ENCODE measurements at regions not wholly inside any gene's neighbourhood (a gene's known extent, or its start where the extent isn't known, plus 50 kb on each side); places are given as distances from the start of the nearest gene placed in this dataset.

DNA sequence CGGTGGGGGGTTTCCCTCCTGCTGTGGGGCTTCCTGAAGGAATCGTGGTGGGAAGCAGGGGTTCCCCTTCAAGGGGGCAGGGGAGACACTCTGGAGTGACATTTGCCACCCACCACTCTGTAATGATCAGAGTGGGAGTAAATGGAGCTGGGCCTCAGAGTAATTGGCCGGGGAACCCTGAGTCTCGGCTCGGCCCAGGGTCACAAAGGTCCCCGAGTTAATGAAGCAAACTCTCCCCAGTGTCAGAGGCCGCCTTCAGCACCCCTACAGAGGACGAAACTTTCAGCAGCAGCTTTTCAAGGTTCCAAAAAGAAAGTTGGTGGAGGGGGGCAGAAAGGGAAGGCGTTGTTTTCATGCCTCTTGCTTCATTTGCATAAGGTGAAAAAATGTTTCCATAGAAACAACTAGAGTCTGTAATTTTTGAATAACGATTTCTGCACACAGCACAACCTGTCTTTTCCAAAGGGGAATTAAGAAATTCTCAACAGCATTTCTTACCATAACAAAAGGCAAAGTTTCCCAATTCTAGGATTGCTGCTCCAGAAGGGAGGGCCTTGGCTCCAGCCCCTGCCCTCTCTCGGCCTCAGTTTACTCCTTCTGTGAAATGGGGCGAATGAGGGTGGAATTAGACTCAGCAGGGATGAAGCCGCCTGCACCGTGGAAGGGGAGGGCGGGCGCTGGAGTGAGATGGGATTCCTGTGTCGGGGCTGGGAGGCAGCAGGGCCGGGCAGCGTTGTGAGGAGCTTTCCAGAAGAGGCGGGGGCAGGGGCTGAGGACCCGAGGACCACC is 67.0 kb upstream of the BEGAIN start:
- Histone ChIP-seq H3K23me2 (ENCODE audit: insufficient read length, low read depth, low read length, poor library complexity, severe bottlenecking) (peaks cover 3% of the 10 kb centered on the region), H3K79me1 (ENCODE audit: insufficient read depth, low read depth, low read length, poor library complexity, severe bottlenecking) (no peaks in the 10 kb centered on the region), H2BK15ac (ENCODE audit: low read depth, low read length) (no peak overlapping the region), H2BK20ac (ENCODE audit: low read depth, low read length, poor library complexity, severe bottlenecking) (no peak overlapping the region), H3K79me2 (ENCODE audit: insufficient read depth, low read length) (no peaks in the 10 kb centered on the region), H3K4me2 (ENCODE audit: insufficient read depth, insufficient read length, low read length) (no peak overlapping the region), H4K8ac (replicated peaks; ENCODE audit: insufficient read length, low read depth, low read length) (no peak overlapping the region), H3K9me3 (ENCODE audit: control insufficient read depth, low read depth, low read length) (no peaks in the 10 kb centered on the region), H3K4ac (ENCODE audit: low read depth, low read length) (no peak overlapping the region), H4K5ac (ENCODE audit: insufficient read length, low read depth, low read length) (no peak overlapping the region), H2AK5ac (ENCODE audit: insufficient read length, low read length) (no peak overlapping the region), H3K27ac (ENCODE audit: insufficient read length, low read depth, low read length) (no peak overlapping the region), H3K23ac (ENCODE audit: insufficient read length, low read depth, low read length) (no peak overlapping the region), H4K91ac (ENCODE audit: insufficient read length, low read depth, low read length) (no peak overlapping the region), H3K18ac (ENCODE audit: insufficient read length, low read depth, low read length) (no peak overlapping the region), H3K9ac (ENCODE audit: extremely low read depth, insufficient read length, low read length) (no peak overlapping the region), H2AFZ (ENCODE audit: low read length) (no peak overlapping the region), H3K27me3 (ENCODE audit: insufficient read depth, low read length) (no peaks in the 10 kb centered on the region; the same call in 1 of the 2 replicates), H3T11ph (ENCODE audit: low read length) (no peak overlapping the region), H2BK120ac (ENCODE audit: low read depth, low read length, poor library complexity, severe bottlenecking) (no peak overlapping the region), H4K20me1 (ENCODE audit: control insufficient read depth, insufficient read depth, insufficient read length) (peaks cover 2% of the 10 kb centered on the region), H2BK5ac (ENCODE audit: insufficient read length, low read length) (no peak overlapping the region), H2BK12ac (ENCODE audit: insufficient read length, low read depth, low read length) (no peak overlapping the region), H3K4me1 (ENCODE audit: insufficient read depth, low read length) (no peaks in the 10 kb centered on the region), H3K14ac (ENCODE audit: insufficient read depth, low read length) (no peak overlapping the region), H3K56ac (ENCODE audit: insufficient read length, low read depth, low read length) (no peak overlapping the region)
- H3K27ac Mint-ChIP-seq, result no peak overlapping the region
- H3K27me3 Mint-ChIP-seq (ENCODE audit: low read depth), result peaks cover 30% of the 10 kb centered on the region
- no peak for DNase-seq
- H3K36me3 Mint-ChIP-seq (ENCODE audit: insufficient read depth in 1 of 3, low read depth in 3 of 3), result no peaks in the 10 kb centered on the region; a peak in 1 of 7 replicates
- peak overlapping the region; percentile 39 to 55 for H3K4me3 Mint-ChIP-seq
- TF ChIP-seq CTCF (conservative IDR thresholded peaks at IDR 0.05), result no peak
- WGBS (ENCODE audit: extremely low coverage, insufficient read length, low lambda C conversion rate), result no CpG with 5 or more reads among the region's 21 CpGs
- peaks cover 0 to 5% of the 10 kb centered on the region in 2 experiments; a peak in 2 of 5 replicates for H3K9me3 Mint-ChIP-seq
- peaks cover 8 to 29% of the 10 kb centered on the region in 2 experiments; a peak in 3 of 4 replicates for H3K4me1 Mint-ChIP-seq

Measured in H9 (cell line).